Epithelial cell of prostate (primary cell): ENCODE measurements at regions not wholly inside any gene's neighbourhood (a gene's known extent, or its start where the extent isn't known, plus 50 kb on each side); places are given as distances from the start of the nearest gene placed in this dataset.

ENCODE experiments used
- DNase-seq: peaks from one replicate; pipeline ENCODE4 v3.0.0-alpha.2; 2011; ENCODE audit warnings: low read depth, low spot score
- H3K27ac ChIP-seq: fragments of 450-650 bp; 2 replicates; pipeline ENCODE4 v1.5.1; 2017; ENCODE audit warnings: mild to moderate bottlenecking

DNA sequence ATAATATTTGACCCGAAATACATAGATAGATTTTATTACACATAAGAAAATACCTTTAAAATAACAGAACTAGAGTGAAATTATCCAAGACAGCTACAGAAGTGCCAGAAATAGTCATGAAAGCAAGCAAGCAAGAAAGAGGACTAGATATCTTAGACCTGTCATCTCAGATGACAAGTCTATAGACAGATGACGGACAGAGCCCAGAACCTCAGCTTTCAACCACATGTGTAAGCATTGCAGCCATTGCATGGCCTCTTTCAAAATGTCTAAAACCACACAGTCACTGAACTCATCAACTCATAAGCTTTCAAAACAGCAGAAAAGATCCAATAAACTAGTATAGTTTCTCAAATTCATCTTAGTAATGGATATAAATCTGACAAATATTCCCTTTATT, 59.8 kb upstream of the FHIT start:
- DNase-seq: no peak
- H3K27ac ChIP-seq: no peak overlapping the region

DNA sequence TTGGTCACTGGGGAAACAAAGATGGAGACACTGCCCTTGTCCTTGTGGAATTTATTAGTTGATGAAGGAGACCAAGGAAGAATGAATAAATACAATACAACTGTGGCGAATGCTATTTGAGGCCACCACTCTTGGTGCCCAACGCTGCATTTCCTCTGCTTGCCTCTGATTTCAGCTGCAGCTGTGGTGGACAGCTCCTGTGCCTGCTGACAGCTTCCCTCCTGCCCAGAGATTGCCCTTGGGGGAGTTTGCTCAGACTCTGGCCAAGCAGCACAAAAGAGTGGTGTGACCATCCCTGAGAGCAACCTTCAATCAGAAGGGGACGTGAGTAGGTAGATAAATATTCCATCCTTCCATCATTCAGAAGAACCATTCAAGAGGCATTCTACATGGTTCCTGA, 64.6 kb upstream of the FHIT start:
- DNase-seq: no peak
- H3K27ac ChIP-seq: no peak overlapping the region

- no peak for DNase-seq
Observed at GRCh38 chr3:61323094-61323493, 71.8 kb upstream of the FHIT start.

DNA sequence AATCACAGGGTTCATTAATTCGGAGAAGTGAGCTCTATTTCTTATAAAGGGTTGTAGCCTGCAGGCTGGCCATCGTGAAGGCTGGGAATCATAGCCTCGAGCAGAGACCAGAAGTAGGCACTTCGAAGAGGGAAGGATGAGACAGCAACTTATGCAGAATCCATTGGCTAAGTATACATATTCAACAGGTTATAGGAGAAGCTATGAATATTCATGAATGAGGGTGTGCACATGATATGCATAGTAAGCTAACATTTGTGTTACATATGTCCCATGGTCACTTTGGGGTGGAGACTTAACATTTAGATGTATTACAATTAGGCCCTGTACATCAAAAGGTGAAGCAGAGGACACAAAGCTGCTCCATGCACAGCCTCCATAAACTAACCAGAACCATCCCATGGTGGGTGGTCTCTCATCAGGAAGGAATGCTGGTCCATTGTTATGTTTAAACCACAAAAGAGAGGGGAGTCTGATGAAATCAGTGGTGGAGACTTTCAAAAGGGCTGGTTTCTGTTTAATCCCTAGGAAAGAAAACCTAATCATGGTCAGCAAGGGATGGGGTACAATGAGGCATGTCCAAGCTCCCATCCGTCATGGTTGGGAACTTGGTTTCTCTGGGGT, 80.8 kb upstream of the FHIT start:
- no peak overlapping the region for H3K27ac ChIP-seq
- no peak for DNase-seq

More at GRCh38 chr3:61323094-61323493, 71.8 kb upstream of the FHIT start:
- no peak overlapping the region for H3K27ac ChIP-seq

GRCh38 chr3:61333192-61333961, 82.1 kb upstream of the FHIT start:
- no peak for DNase-seq
- no peak overlapping the region for H3K27ac ChIP-seq

DNA sequence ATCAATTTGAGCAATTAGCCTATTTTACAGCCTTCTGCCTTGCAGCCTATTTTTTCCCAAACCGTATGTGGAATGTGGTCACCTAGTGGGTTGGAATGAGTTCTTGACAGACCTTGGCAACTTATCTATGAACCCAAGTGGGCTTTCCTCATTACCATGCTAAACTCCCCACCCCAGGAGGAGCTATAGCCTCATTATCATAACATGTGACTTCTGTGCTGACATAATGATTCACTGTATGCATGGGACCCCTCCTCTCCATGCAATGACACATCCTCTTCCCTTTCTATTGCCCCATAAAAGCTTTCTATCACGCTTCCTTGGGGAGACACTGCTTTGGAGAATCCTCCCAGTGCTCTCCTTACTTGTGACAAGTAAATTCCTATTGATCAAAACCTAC, 83.5 kb upstream of the FHIT start:
- DNase-seq: no peak
- H3K27ac ChIP-seq: no peak overlapping the region

- DNase-seq: no peak
- H3K27ac ChIP-seq: no peak overlapping the region
Observed at GRCh38 chr3:61340931-61341461, 89.7 kb upstream of the FHIT start.

DNA sequence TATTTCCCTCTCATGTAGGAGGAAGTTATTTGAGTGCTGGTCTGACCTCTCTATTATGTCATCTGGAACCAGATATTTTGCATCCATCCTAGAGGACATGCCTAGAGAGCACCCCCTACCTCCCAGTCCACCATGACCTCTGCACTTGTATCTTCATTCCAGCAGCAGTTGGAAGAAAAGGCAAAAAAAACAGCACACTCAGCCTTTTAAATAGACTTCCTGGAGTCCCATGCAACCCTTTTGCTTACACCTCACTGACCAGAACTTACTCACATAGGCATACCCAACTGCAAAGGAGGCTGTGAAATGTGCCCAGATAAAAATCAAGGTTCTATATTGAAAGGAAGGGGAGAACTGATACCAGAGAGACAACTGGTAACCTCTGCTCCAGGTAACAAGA, 92.3 kb upstream of the FHIT start:
- no peak overlapping the region for H3K27ac ChIP-seq
- no peak for DNase-seq

GRCh38 chr3:61345020-61345419, 93.8 kb upstream of the FHIT start:
- DNase-seq: no peak
- no peak overlapping the region for H3K27ac ChIP-seq

- no peak overlapping the region for H3K27ac ChIP-seq
- no peak for DNase-seq
Observed at GRCh38 chr3:61347981-61348380, 96.7 kb upstream of the FHIT start.

- DNase-seq: no peak
- H3K27ac ChIP-seq: no peak overlapping the region
Observed at GRCh38 chr3:61349717-61350116, 98.5 kb upstream of the FHIT start.

DNA sequence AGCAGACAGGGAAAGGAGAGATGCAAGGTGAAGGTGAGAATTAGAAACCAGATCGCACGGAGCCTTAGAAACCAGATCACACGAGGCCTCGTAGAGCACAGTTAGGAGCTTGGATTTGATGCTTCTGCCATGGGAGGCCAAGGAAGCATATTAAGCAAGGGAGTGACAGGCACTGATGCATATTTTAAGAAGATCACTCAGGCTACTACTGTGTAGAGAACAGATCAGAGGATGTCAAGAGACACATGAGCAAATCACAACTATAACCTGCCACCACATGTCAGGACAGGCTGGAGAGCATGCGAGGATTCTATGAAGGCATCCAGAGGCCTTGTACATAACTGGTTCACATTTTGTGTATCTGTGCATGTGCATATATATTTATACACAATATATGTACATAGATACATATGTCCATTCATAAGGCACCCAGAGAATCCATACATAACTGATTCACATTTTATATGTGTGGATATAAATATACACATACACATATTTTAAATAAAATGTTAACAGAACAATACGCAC, 99.6 kb upstream of the FHIT start:
- no peak for DNase-seq
- no peak overlapping the region for H3K27ac ChIP-seq

- H3K27ac ChIP-seq: no peak overlapping the region
- DNase-seq: no peak
Observed at GRCh38 chr3:61352306-61352705, 101.1 kb upstream of the FHIT start.

GRCh38 chr3:61353382-61353781, 102.1 kb upstream of the FHIT start:
- H3K27ac ChIP-seq: no peak overlapping the region
- no peak for DNase-seq

DNA sequence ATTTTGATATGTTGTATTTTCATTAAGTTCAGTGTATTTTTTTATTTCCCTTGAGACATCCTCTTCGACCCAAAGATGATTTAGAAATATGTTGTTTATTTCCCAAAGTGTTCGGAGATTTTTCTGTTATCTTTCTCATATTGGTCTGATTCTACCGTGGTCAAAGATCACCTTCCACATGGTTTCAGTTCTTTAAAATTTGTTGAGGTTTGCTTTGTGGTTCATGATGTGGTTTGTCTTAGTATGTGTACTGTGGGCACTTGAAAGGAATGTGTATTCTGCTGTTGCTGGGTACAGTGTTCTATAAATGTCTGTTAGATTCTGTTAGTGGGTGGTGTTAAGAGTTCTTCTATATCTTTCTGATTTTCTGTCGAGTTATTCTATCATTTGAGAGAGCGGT, 103.4 kb upstream of the FHIT start:
- no peak overlapping the region for H3K27ac ChIP-seq
- no peak for DNase-seq

DNA sequence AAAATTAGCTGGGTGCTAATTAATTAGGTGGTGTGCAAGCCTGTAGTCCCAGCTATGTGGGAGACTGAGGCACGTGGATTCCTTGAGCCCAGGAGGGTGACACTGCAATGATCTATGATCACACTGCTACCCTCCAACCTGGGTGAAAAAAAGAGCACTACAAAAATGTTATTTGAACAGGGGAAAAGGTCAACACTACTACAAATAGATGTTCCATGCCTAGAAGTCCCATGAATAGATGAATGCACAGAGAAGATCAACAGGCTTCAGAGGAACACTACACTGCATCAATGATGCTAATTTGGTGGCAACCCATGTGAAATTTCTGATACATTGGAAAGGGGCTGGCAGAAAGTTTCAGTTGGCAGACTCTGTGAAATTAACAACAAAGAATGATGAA, 105.4 kb upstream of the FHIT start:
- DNase-seq: no peak
- H3K27ac ChIP-seq: no peak overlapping the region

DNA sequence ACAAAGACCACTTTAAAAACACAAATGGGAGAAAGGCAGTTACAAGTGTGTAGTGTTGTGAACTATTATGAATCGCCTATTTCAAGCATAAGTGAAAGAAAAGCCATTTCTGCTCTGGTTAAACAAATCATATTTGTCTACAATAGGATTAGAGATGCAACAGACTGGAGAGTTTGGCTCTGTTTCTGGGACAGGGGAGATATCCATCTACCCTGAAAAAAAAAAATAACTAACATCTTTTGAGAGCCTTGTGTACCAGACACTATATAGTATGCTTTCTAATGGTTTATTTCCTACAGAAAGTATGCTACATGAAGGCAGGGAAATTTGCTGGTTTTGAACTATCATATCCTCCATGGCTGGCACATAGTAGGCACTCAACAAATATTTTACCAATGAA, 106.7 kb upstream of the FHIT start:
- H3K27ac ChIP-seq: no peak overlapping the region
- DNase-seq: no peak

- no peak for DNase-seq
- H3K27ac ChIP-seq: no peak overlapping the region
Observed at GRCh38 chr3:61358364-61358763, 107.1 kb upstream of the FHIT start.

DNA sequence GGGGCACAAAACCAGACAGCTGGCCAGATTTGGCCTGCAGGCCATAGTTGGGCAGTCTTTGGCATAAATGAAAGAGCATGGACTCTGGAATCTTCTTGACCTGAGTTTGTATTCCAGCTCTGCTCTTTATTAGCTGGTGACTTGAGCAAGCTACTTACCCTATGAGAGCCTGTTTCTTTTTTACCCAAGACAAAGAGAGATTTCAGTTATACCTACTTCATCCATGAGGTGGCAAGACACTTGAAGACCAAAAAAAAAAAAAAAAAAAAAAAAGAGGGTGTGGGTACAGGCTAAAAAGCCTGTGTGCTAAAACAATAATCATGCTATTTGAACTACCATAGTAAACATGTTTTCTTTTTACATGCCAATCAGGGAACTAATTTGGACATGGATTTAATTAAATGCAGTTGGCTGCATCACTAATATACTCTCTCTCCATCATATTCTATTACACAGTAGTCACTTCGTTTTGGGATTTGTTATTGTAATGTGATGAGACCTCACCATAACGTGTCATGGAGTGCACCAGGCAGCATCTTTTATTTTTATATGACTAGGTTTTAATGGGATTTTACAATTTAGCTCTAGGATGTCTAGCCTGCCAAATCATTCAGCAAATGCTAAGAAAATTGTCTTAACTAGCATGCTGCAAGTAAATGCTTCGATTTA, 109.2 kb upstream of the FHIT start:
- no peak for DNase-seq
- no peak overlapping the region for H3K27ac ChIP-seq

DNA sequence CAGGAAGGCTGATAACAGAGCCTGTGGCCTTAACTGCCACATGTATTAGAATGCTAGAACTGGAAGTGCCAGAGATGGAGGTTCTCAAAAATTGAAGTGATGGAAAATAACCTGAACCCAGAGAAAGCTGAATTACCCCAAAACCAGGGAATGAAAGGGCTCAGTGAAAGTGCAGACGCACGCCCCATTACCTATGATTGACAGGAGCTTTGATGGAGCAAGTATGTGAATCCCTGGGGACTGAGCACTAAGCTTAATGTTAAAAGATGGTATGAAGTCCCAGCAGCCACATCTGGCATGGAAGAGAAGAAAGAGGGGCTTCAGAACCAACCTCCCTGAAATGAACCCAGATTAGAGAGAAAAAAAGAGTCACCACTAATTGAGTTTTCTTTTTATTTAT, 118.4 kb upstream of the FHIT start:
- no peak overlapping the region for H3K27ac ChIP-seq
- DNase-seq: no peak

DNA sequence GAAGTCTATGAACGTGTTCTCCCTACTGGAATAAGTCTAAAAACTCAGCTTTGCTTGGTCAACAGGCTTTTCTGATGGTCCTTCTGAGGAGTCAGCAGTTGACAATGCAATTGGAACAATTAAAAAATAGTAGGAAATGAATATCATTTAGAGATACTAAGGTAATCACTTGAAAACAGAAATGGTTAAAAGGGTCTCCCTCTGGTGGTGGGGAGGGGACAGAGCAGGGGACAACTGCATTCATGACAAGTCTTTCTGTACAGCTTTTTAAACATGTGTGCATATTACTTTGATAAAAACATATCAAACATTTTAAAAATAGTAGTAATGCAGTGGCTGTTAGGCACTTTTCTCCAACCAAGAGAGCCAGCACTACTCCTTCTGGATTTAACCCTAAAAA, 119.9 kb upstream of the FHIT start:
- no peak overlapping the region for H3K27ac ChIP-seq
- DNase-seq: no peak
